B cell (primary cell): ENCODE measurements at regions not wholly inside any gene's neighbourhood (a gene's known extent, or its start where the extent isn't known, plus 50 kb on each side); places are given as distances from the start of the nearest gene placed in this dataset.

Experiments
- ATAC-seq: fragments of 200-7000 bp; cut with Tn5 transposase; one replicate; pipeline ENCODE4 v1.10.0; 2021; ENCODE audit warnings: low read depth, mild to moderate bottlenecking, moderate number of reproducible peaks, moderate library complexity
- CTCF ChIA-PET: fragments of 350-600 bp; sonication (Branson Sonifier 250); formaldehyde crosslinking; loops from one replicate; lab custom pipeline; 2021; ENCODE audit warnings: antibody characterized with exemption, inconsistent platforms; lab: Charles Lee
- POLR2A ChIA-PET: fragments of 350-600 bp; sonication (Branson Sonifier 250); formaldehyde crosslinking; loops from one replicate; lab custom pipeline; 2021; ENCODE audit warnings: antibody characterized with exemption; lab: Charles Lee
- DNase-seq: peaks from one replicate; pipeline ENCODE4 v3.0.0; 2013
- H2AFZ ChIP-seq: 2 replicates; pipeline ENCODE4 v1.6.1; 2012; ENCODE audit warnings: mild to moderate bottlenecking, low read depth, low read length; ENCODE audit not compliant: insufficient read depth, poor library complexity, severe bottlenecking
- H3K27ac ChIP-seq, 2 donors: 1 replicate in 1 of 2; 2 replicates in 1 of 2; pipeline ENCODE4 v1.5.1; 2012 to 2013; ENCODE audit warnings: low read length in 2 of 2, mild to moderate bottlenecking in 2 of 2, moderate library complexity in 1 of 2
- H3K27me3 ChIP-seq, 4 experiments: fragments of 200-600 bp in 1 of 4; sonication (generic) in 1 of 4; replicated peaks in 1 of 4; 1 replicate in 2 of 4; 2 replicates in 2 of 4; pipeline versions ENCODE4 v1.6.1 to v1.7.0; 2013 to 2016; ENCODE audit warnings: low read length in 3 of 4, mild to moderate bottlenecking in 2 of 4, mixed read lengths in 1 of 4, moderate library complexity in 1 of 4; ENCODE audit not compliant: insufficient read depth in 4 of 4, control insufficient read depth in 3 of 4; ENCODE audit errors: control extremely low read depth in 1 of 4
- H3K36me3 ChIP-seq, 2 experiments: replicated peaks in 1 of 2; 1 replicate in 1 of 2; 2 replicates in 1 of 2; pipeline versions ENCODE4 v1.6.1 to v1.7.1; 2013; ENCODE audit warnings: low read length in 1 of 2; ENCODE audit not compliant: insufficient read depth in 2 of 2, control insufficient read depth in 1 of 2; ENCODE audit errors: control extremely low read depth in 1 of 2, extremely low read depth in 1 of 2
- H3K4me1 ChIP-seq, 2 donors: fragments of 200-600 bp in 1 of 2; sonication (generic) in 1 of 2; 1 replicate in 1 of 2; 2 replicates in 1 of 2; pipeline versions ENCODE4 v1.5.1 to v1.6.1; 2013 to 2017; ENCODE audit warnings: low read length in 2 of 2; ENCODE audit not compliant: control insufficient read depth in 2 of 2, insufficient read depth in 2 of 2
- H3K4me2 ChIP-seq: replicated peaks from 2 replicates; pipeline ENCODE3; 2012; ENCODE audit warnings: mild to moderate bottlenecking, low read depth, low read length; ENCODE audit not compliant: poor library complexity, severe bottlenecking
- H3K4me3 ChIP-seq, 5 experiments: fragments of 200-600 bp in 1 of 5; sonication (generic) in 1 of 5; 1 replicate in 3 of 5; 2 replicates in 2 of 5; pipeline versions ENCODE4 v1.5.1 to v1.7.0; 2011 to 2016; ENCODE audit warnings: low read length in 4 of 5, mild to moderate bottlenecking in 4 of 5, low read depth in 2 of 5, control low read depth in 1 of 5, moderate library complexity in 1 of 5; ENCODE audit not compliant: insufficient read depth in 1 of 5; ENCODE audit errors: control extremely low read depth in 1 of 5, extremely low read depth in 1 of 5
- H3K79me2 ChIP-seq: fragments of 200-600 bp; sonication (generic); one replicate; pipeline ENCODE4 v1.6.0; 2016; ENCODE audit warnings: low read length; ENCODE audit not compliant: control insufficient read depth, insufficient read depth
- H3K9ac ChIP-seq: fragments of 200-600 bp; sonication (generic); 2 replicates; pipeline ENCODE4 v1.6.1; 2017; ENCODE audit warnings: mild to moderate bottlenecking, low read length, moderate library complexity
- H3K9me3 ChIP-seq, 3 donors: one replicate each; pipeline versions ENCODE4 v1.6.1 to v1.7.1; 2013; ENCODE audit warnings: low read length in 2 of 3; ENCODE audit not compliant: control insufficient read depth in 2 of 3, insufficient read depth in 1 of 3; ENCODE audit errors: control extremely low read depth in 1 of 3
- H4K20me1 ChIP-seq: 2 replicates; pipeline ENCODE4 v1.6.0; 2012; ENCODE audit warnings: mild to moderate bottlenecking, low read length; ENCODE audit not compliant: insufficient read depth, control insufficient read depth, poor library complexity, severe bottlenecking
- H3K27ac Mint-ChIP-seq: one replicate; pipeline ENCODE4 v1.8.0; 2021; ENCODE audit warnings: mixed read lengths
- H3K27me3 Mint-ChIP-seq: one replicate; pipeline ENCODE4 v1.8.0; 2021; ENCODE audit warnings: mixed read lengths
- H3K4me1 Mint-ChIP-seq: one replicate; pipeline ENCODE4 v1.8.0; 2021; ENCODE audit warnings: mixed read lengths
- H3K4me3 Mint-ChIP-seq: one replicate; pipeline ENCODE4 v1.8.0; 2021; ENCODE audit warnings: mixed read lengths
- H3K9me3 Mint-ChIP-seq: one replicate; pipeline ENCODE4 v1.8.0; 2022; ENCODE audit warnings: mixed read lengths; ENCODE audit not compliant: insufficient read depth
- CTCF ChIP-seq: fragments of 200-600 bp; IDR thresholded peaks from one replicate; pipeline ENCODE4 v1.8.0; 2022; ENCODE audit warnings: antibody characterized with exemption, mild to moderate bottlenecking
- EZH2 ChIP-seq: IDR thresholded peaks from 2 replicates; pipeline ENCODE4 v1.6.1; 2012; ENCODE audit warnings: borderline replicate concordance, low read depth, mild to moderate bottlenecking, moderate library complexity, low read length; ENCODE audit not compliant: insufficient read depth, poor library complexity, severe bottlenecking
- WGBS: methylation state at CpG from one replicate; pipeline ENCODE4 v1.1.5; 2013; ENCODE audit warnings: missing lambda C conversion rate; ENCODE audit not compliant: insufficient coverage; 5-methylcytosine and 5-hydroxymethylcytosine counted together
- intact Hi-C: fragments of 100-400 bp; cut with micrococcal nuclease; formaldehyde crosslinking; loops from one replicate; pipeline ENCODE4 v1.10.0; 2022

- Histone ChIP-seq H3K4me3 (no peak overlapping the region), H3K4me2 (no peak overlapping the region), H3K27me3 (no peaks in the 10 kb centered on the region), H3K9me3 (peaks cover 0 to 35% (median 0%) of the 10 kb centered on the region in 3 donors), H3K9ac (no peak overlapping the region), H4K20me1 (no peaks in the 10 kb centered on the region), H3K4me1 (no peaks in the 10 kb centered on the region), H2AFZ (no peak overlapping the region), H3K27ac (no peak overlapping the region), H3K79me2 (no peaks in the 10 kb centered on the region), H3K36me3 (no peaks in the 10 kb centered on the region)
- peaks cover 13% of the 10 kb centered on the region for H3K9me3 Mint-ChIP-seq
- intact Hi-C loops: no loop called here
- no peaks in the 10 kb centered on the region for H3K4me1 Mint-ChIP-seq
- ATAC-seq: no peak
- CTCF ChIA-PET: no interaction called here
- WGBS: 79% methylated on average over 9 of the region's 9 CpGs
- no peak for DNase-seq
- H3K27ac Mint-ChIP-seq: no peak overlapping the region
- no peak overlapping the region for H3K4me3 Mint-ChIP-seq
- no peaks in the 10 kb centered on the region for H3K27me3 Mint-ChIP-seq
- no peak for TF ChIP-seq CTCF
- TF ChIP-seq EZH2: no peak
- POLR2A ChIA-PET: no interaction called here
Measured at GRCh38 chr19:32022044-32022640, 323.3 kb upstream of the ZNF507 start.

GRCh38 chr19:32022731-32023563, 322.5 kb upstream of the ZNF507 start:
- Histone ChIP-seq H3K4me2 (no peak overlapping the region), H4K20me1 (no peaks in the 10 kb centered on the region), H3K9me3 (peaks cover 0 to 43% (median 0%) of the 10 kb centered on the region in 3 donors), H3K36me3 (no peaks in the 10 kb centered on the region), H3K27ac (no peak overlapping the region), H3K4me3 (no peak overlapping the region), H2AFZ (no peak overlapping the region), H3K79me2 (no peaks in the 10 kb centered on the region), H3K27me3 (no peaks in the 10 kb centered on the region), H3K9ac (no peak overlapping the region), H3K4me1 (no peaks in the 10 kb centered on the region)
- Mint-ChIP-seq H3K4me3 (no peak overlapping the region), H3K27ac (no peak overlapping the region), H3K4me1 (no peaks in the 10 kb centered on the region), H3K27me3 (no peaks in the 10 kb centered on the region), H3K9me3 (peaks cover 12% of the 10 kb centered on the region)
- ATAC-seq: no peak
- ChIA-PET POLR2A (no interaction called here), CTCF (no interaction called here)
- WGBS: 76% methylated on average over 26 of the region's 29 CpGs
- DNase-seq: no peak
- intact Hi-C loops: no loop called here
- no peak for TF ChIP-seq CTCF
- no peak for TF ChIP-seq EZH2
